ENCODE measurements at regions not wholly inside any gene's neighbourhood (a gene's known extent, or its start where the extent isn't known, plus 50 kb on each side); places are given as distances from the start of the nearest gene placed in this dataset.
"Not testable (repeated sequence)": the region's sequence is repeated elsewhere in the genome, so short reads cannot be mapped to it uniquely, and the experiment has no call there.

- DNase-seq, result not testable (repeated sequence)
Observed at GRCh38 chr5:18617191-18617590, 982.9 kb downstream of the TAF11L14 start.

GRCh38 chr5:18630458-18631045, 996.3 kb downstream of the TAF11L14 start:
- no peak for DNase-seq

GRCh38 chr5:18652404-18653215, 1018.4 kb downstream of the TAF11L14 start:
- DNase-seq, result no peak

GRCh38 chr5:18653216-18653752, 1019.0 kb downstream of the TAF11L14 start:
- DNase-seq, result no peak

GRCh38 chr5:18660511-18660910, 1026.3 kb downstream of the TAF11L14 start:
- DNase-seq, result no peak

GRCh38 chr5:18662231-18662630, 1028.0 kb downstream of the TAF11L14 start:
- DNase-seq, result no peak

GRCh38 chr5:18674212-18674611, 1040.0 kb downstream of the TAF11L14 start:
- not testable (repeated sequence) for DNase-seq

GRCh38 chr5:18675041-18675440, 1040.8 kb downstream of the TAF11L14 start:
- DNase-seq, result no peak

GRCh38 chr5:18686253-18686652, 1052.0 kb downstream of the TAF11L14 start:
- DNase-seq, result no peak

GRCh38 chr5:18687429-18687828, 1053.2 kb downstream of the TAF11L14 start:
- no peak for DNase-seq

GRCh38 chr5:18699681-18700080, 1065.4 kb downstream of the TAF11L14 start:
- DNase-seq, result no peak

GRCh38 chr5:18702821-18703220, 1068.6 kb downstream of the TAF11L14 start:
- no peak for DNase-seq

- DNase-seq, result no peak
Observed at GRCh38 chr5:18712936-18713485, 1078.8 kb downstream of the TAF11L14 start.

GRCh38 chr5:18720002-18720401, 1085.7 kb downstream of the TAF11L14 start:
- DNase-seq, result no peak

- no peak for DNase-seq
Observed at GRCh38 chr5:18732556-18733479, 1098.6 kb downstream of the TAF11L14 start.

GRCh38 chr5:18736051-18736398, 1101.8 kb downstream of the TAF11L14 start:
- no peak for DNase-seq

- DNase-seq, result peak; percentile 88
Observed at GRCh38 chr5:18736736-18737135, 1102.5 kb downstream of the TAF11L14 start.

GRCh38 chr5:18740301-18740700, 1106.0 kb downstream of the TAF11L14 start:
- no peak for DNase-seq

- DNase-seq, result no peak
Observed at GRCh38 chr5:18742830-18743229, 1108.6 kb downstream of the TAF11L14 start.

- no peak for DNase-seq
Observed at GRCh38 chr5:18744441-18744840, 1110.2 kb downstream of the TAF11L14 start.

GRCh38 chr5:18745042-18745987, 1111.1 kb downstream of the TAF11L14 start:
- no peak for DNase-seq

Data from NCI-H82 (cell line).